ENCODE measurements at regions not wholly inside any gene's neighbourhood (a gene's known extent, or its start where the extent isn't known, plus 50 kb on each side); places are given as distances from the start of the nearest gene placed in this dataset.

- peak; percentile 89; the same call in 1 of the 2 replicates for TF ChIP-seq AKAP8 (CRISPR knock-in tag; IDR thresholded peaks at IDR 0.05)
- peak; percentile 72; the same call in 1 of the 2 replicates for TF ChIP-seq GATA4 (IDR thresholded peaks at IDR 0.05; ENCODE audit: borderline replicate concordance, low read depth)
- TF ChIP-seq ZNF143 (CRISPR knock-in tag; IDR thresholded peaks at IDR 0.05): peak; percentile 31; the same call in 1 of the 2 replicates
- TF ChIP-seq HOXA9 (CRISPR knock-in tag; IDR thresholded peaks at IDR 0.05; ENCODE audit: borderline replicate concordance): no peak
- no peak for TF ChIP-seq TCF12 (IDR thresholded peaks at IDR 0.05)
- TF ChIP-seq TCF12 (CRISPR knock-in tag; IDR thresholded peaks at IDR 0.05): peak; percentile 63; the same call in 1 of the 2 replicates
- TF ChIP-seq, protein P1, sequence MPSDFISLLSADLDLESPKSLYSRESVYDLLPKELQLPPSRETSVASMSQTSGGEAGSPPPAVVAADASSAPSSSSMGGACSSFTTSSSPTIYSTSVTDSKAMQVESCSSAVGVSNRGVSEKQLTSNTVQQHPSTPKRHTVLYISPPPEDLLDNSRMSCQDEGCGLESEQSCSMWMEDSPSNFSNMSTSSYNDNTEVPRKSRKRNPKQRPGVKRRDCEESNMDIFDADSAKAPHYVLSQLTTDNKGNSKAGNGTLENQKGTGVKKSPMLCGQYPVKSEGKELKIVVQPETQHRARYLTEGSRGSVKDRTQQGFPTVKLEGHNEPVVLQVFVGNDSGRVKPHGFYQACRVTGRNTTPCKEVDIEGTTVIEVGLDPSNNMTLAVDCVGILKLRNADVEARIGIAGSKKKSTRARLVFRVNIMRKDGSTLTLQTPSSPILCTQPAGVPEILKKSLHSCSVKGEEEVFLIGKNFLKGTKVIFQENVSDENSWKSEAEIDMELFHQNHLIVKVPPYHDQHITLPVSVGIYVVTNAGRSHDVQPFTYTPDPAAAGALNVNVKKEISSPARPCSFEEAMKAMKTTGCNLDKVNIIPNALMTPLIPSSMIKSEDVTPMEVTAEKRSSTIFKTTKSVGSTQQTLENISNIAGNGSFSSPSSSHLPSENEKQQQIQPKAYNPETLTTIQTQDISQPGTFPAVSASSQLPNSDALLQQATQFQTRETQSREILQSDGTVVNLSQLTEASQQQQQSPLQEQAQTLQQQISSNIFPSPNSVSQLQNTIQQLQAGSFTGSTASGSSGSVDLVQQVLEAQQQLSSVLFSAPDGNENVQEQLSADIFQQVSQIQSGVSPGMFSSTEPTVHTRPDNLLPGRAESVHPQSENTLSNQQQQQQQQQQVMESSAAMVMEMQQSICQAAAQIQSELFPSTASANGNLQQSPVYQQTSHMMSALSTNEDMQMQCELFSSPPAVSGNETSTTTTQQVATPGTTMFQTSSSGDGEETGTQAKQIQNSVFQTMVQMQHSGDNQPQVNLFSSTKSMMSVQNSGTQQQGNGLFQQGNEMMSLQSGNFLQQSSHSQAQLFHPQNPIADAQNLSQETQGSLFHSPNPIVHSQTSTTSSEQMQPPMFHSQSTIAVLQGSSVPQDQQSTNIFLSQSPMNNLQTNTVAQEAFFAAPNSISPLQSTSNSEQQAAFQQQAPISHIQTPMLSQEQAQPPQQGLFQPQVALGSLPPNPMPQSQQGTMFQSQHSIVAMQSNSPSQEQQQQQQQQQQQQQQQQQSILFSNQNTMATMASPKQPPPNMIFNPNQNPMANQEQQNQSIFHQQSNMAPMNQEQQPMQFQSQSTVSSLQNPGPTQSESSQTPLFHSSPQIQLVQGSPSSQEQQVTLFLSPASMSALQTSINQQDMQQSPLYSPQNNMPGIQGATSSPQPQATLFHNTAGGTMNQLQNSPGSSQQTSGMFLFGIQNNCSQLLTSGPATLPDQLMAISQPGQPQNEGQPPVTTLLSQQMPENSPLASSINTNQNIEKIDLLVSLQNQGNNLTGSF (CRISPR knock-in tag; IDR thresholded peaks at IDR 0.05): 0 out of 2 replicates have a peak, but pooled peaks have one; percentile 35
- peak; percentile 89; the same call in 1 of the 2 replicates for TF ChIP-seq SAFB2 (CRISPR knock-in tag; IDR thresholded peaks at IDR 0.05; ENCODE audit: borderline replicate concordance, low read depth)
These were observed 251.9 kb downstream of the SEC14L1 start (continued) for GRCh38 chr17:77392376-77393273.

Measured in HepG2 (cell line).